Chondrocyte (in vitro differentiated cells): ENCODE measurements at regions not wholly inside any gene's neighbourhood (a gene's known extent, or its start where the extent isn't known, plus 50 kb on each side); places are given as distances from the start of the nearest gene placed in this dataset.

Experiments
- DNase-seq: peaks from one replicate; pipeline ENCODE4 v3.0.0; 2021; ENCODE audit warnings: mixed read lengths, low spot score
- H3K27ac Mint-ChIP-seq: one replicate; pipeline ENCODE4 v1.8.0; 2021; ENCODE audit warnings: mild to moderate bottlenecking, moderate library complexity, mixed read lengths; ENCODE audit not compliant: unreplicated experiment
- H3K27me3 Mint-ChIP-seq: 2 replicates; pipeline ENCODE4 v1.8.0; 2021; ENCODE audit warnings: low read depth, mixed read lengths
- H3K36me3 Mint-ChIP-seq: 2 replicates; pipeline ENCODE4 v1.8.0; 2021; ENCODE audit warnings: low read depth, mixed read lengths
- H3K4me1 Mint-ChIP-seq: 2 replicates; pipeline ENCODE4 v1.8.0; 2021; ENCODE audit warnings: low read depth, mild to moderate bottlenecking, mixed read lengths
- H3K4me3 Mint-ChIP-seq: one replicate; pipeline ENCODE4 v1.8.0; 2021; ENCODE audit warnings: mild to moderate bottlenecking, moderate library complexity, mixed read lengths; ENCODE audit not compliant: unreplicated experiment
- H3K9me3 Mint-ChIP-seq: 2 replicates; pipeline ENCODE4 v1.8.0; 2021; ENCODE audit warnings: low read depth, mixed read lengths
- CTCF ChIP-seq: fragments of 200-600 bp; sonication (generic); IDR thresholded peaks from 2 replicates; pipeline ENCODE4 v1.5.0; 2021; ENCODE audit warnings: antibody characterized with exemption, mild to moderate bottlenecking, moderate library complexity

- Mint-ChIP-seq H3K4me3 (no peak overlapping the region), H3K9me3 (no peaks in the 10 kb centered on the region), H3K36me3 (no peaks in the 10 kb centered on the region), H3K4me1 (no peaks in the 10 kb centered on the region), H3K27me3 (no peaks in the 10 kb centered on the region), H3K27ac (no peak overlapping the region)
- no peak for TF ChIP-seq CTCF
- no peak for DNase-seq
These were observed 185.0 kb upstream of the SPTLC3 start for GRCh38 chr20:12823734-12824133.

DNA sequence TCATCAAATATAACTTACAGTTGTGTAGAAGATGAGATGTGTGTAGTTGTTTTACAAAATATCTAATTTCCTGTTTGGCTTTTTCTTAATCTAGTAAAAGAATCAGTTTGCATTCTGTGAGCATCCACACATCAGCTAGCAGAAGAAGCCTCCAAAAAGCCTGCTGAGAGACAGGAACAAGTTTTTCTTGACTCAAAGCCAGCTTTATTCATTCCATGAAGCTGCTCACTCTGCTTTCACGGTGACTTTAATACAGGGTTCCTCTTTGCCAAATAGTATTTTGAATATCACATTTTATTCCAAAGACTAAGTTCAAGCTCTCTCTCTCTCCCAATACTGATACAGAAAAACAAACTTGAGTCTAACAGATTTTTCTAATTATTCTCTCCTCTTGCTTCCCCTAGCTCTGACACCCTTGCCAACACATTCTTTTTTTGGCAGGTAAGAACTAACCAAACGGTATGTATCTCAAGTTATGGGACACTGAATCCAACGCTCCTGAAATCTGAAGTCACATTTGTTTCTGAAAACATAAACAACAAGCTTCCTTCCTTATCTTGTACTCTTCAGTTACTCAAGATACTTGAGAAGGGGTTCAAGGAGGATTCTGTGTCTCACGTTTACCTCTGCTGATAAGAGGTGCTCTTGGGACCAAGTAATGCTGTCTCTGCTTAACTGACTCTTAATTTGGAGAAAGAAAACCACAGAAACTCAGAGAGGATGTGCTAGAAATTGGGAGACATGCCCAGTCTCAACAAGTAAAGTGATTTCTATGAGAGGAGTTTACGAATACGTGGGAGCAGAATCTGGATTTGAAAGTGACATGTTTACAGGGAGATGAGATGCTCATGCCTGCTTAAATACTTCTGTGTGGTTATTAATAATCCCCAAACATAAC lies 184.2 kb upstream of the SPTLC3 start:
- no peak overlapping the region for H3K27ac Mint-ChIP-seq
- H3K36me3 Mint-ChIP-seq: no peaks in the 10 kb centered on the region

DNA sequence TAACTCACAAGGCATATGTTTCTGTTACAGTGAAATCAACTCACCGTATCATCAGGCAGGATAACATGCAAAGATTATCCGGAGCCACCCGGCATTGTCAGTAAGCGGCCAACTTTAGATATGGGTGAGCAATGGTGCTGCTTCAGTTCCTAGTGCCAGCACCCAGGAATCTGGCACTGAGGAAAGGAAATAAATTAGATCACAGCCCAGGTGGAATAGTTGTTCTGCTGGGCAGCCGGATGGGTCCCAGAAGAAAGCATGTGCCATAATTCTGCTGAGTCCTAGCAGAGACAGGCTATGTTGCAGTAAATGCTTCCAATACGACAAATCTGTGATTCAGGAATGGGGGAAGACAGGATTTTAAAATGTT lies 183.6 kb upstream of the SPTLC3 start:
- Mint-ChIP-seq H3K9me3 (no peaks in the 10 kb centered on the region), H3K27me3 (no peaks in the 10 kb centered on the region), H3K27ac (no peak overlapping the region), H3K4me3 (no peak overlapping the region), H3K36me3 (no peaks in the 10 kb centered on the region), H3K4me1 (no peaks in the 10 kb centered on the region)
- no peak for TF ChIP-seq CTCF
- DNase-seq: no peak

More for the DNA sequence above, 184.2 kb upstream of the SPTLC3 start:
- Mint-ChIP-seq H3K4me3 (no peak overlapping the region), H3K4me1 (no peaks in the 10 kb centered on the region), H3K27me3 (no peaks in the 10 kb centered on the region), H3K9me3 (no peaks in the 10 kb centered on the region)
- no peak for TF ChIP-seq CTCF
- no peak for DNase-seq

DNA sequence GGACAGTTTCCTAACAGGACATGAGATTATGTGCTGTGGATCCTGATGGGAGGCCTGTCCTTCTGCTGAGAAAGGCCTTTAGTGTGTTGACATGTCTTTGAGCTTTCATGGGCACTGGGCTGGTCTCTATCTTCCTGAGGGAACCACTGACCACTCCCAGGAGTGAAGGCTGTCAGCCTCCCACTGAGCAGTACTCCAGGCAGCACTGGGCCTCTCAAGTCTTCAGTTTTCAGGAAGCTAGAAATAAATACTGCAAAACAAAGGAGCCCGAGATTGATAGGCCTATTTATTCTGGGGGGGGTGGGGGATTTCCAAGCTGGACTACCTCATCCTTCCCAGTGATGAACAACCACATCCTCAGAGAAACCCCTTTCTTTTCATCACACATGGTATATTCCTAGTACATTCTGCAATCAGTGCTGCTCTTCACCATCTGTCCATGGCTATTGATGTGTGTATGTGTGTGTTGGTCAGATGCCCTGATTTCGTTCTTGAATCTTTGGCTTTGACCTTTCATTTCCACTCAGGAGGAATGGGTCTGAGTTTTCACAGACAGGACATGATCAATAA lies 180.9 kb upstream of the SPTLC3 start:
- no peaks in the 10 kb centered on the region for H3K9me3 Mint-ChIP-seq
- no peak for DNase-seq
- no peaks in the 10 kb centered on the region for H3K36me3 Mint-ChIP-seq
- no peak for TF ChIP-seq CTCF
- H3K4me3 Mint-ChIP-seq: no peak overlapping the region
- no peaks in the 10 kb centered on the region for H3K27me3 Mint-ChIP-seq
- H3K4me1 Mint-ChIP-seq: no peaks in the 10 kb centered on the region
- H3K27ac Mint-ChIP-seq: no peak overlapping the region

- Mint-ChIP-seq H3K36me3 (no peaks in the 10 kb centered on the region), H3K4me3 (no peak overlapping the region), H3K27ac (no peak overlapping the region), H3K4me1 (no peaks in the 10 kb centered on the region), H3K9me3 (no peaks in the 10 kb centered on the region), H3K27me3 (no peaks in the 10 kb centered on the region)
- DNase-seq: no peak
- TF ChIP-seq CTCF: no peak
These were observed 179.6 kb upstream of the SPTLC3 start for GRCh38 chr20:12829170-12829569.
